ENCODE measurements at regions not wholly inside any gene's neighbourhood (a gene's known extent, or its start where the extent isn't known, plus 50 kb on each side); places are given as distances from the start of the nearest gene placed in this dataset.

GRCh38 chr5:2658447-2658846 is 93.0 kb downstream of the IRX2 start:
- TF ChIP-seq POLR2A (IDR thresholded peaks at IDR 0.05; ENCODE audit: low read length), result no peak
- no peak for TF ChIP-seq GATA1 (IDR thresholded peaks at IDR 0.05; ENCODE audit: low read depth, low read length)
